HCEC 1CT (cell line): ENCODE measurements at regions not wholly inside any gene's neighbourhood (a gene's known extent, or its start where the extent isn't known, plus 50 kb on each side); places are given as distances from the start of the nearest gene placed in this dataset.
A peak's percentile ranks its signal among the peaks of the same experiment; 100 is the strongest.

Experiments
- DNase-seq: peaks from one replicate; pipeline ENCODE4 v3.0.0-alpha.2; 2017

GRCh38 chr5:165508861-165509260, 2003.4 kb downstream of the MAT2B start:
- no peak for DNase-seq

GRCh38 chr5:165521816-165522610, 2016.6 kb downstream of the MAT2B start:
- DNase-seq, result no peak

- DNase-seq, result peak; percentile 79
These were observed 2019.9 kb downstream of the MAT2B start for GRCh38 chr5:165525271-165525670.

DNA sequence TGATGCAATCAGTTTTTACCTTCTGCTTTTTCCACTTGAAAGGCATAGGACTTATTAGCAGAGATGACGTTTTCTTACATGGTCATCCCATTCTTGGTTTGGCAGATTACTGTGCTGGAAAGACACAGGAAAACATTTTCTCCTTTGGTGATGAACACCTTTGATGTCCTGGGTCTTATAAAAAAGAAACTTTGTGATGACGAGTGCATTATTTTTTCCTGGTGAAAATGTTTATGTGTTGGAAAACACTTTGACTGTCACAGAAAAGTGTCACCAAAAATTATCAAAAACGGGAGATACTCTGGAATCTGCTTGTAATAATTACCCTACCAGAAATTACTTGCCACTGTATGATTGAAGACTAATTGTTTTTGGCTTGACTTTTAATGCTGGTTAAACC, 2020.9 kb downstream of the MAT2B start:
- DNase-seq, result no peak

GRCh38 chr5:165527577-165527976, 2022.2 kb downstream of the MAT2B start:
- no peak for DNase-seq

DNA sequence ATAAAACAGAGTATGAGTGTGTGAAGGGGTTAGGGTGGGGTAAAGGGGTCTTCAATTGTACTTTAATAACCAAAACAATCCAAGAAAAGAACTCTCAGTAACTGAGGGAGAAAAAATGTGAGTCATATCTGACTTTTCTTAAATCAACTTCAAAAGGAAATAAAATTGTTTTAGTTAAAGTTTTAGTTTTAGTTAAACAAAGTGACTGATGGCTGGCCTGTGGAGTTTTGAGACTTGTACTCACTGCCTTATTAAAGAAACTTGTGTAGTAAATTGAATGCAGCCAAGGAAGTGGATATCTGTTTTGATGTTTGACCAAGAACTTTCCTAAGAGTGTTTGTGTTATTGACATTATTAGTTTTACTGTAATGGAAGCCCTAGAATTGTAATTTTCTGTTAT, 2032.6 kb downstream of the MAT2B start:
- DNase-seq, result no peak

DNA sequence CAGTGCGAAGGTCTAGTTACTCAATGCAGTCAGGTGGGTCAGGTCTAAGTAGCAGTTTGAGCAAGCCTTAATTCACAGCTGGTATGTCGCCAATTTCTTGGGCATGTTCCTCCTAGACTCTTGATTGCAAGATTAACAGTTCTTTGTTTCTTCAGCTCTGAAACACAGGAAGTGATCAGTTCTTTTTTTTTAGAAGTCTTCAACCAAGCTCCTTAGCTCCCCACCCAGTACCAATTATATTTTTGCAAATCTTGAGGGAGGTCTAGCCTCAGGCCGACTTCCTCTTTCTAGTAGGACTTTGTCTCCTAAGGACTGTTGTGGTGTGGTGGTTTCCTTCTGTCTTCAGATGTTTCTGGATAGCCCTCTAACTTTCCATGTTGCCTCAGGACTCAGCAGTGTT, 2054.2 kb downstream of the MAT2B start:
- no peak for DNase-seq

DNA sequence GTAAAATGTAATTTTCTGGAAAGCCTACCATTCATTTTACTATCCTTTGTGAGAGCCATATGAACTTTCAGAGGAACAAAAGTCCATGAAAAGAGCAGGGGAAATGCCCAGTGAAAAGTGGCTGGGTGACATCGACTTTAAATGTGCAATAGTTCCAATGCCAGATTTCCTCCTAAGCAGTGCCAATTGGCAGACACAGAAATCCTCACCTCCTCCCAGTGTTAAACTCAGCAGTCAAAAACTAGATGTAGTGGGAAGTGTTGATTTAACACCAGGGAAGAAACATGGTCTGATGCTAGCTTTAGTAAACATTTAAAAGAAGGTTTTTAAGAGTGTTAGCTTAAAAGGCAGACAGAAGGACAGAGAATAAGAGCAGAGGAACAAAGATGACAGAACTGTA, 2055.2 kb downstream of the MAT2B start:
- no peak for DNase-seq

DNA sequence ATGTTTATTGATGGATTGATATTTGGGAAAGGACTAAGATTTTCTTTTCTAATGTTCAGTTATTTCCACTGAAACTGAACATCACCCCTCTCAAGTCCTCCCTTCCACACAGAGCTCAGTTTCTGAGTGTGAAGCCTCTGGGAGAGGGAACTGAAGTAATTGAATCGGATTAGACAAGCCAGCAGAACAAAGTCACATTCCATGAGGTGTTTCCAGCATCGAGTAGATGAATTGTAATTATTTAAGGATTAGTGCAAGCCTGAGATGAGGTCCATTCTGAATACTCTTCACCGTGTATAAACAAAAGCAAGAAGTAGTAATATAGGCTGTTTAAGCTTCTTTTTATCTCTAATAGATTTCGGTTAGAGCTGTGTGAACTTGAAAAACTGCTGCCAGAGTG, 2060.5 kb downstream of the MAT2B start:
- DNase-seq, result no peak

DNA sequence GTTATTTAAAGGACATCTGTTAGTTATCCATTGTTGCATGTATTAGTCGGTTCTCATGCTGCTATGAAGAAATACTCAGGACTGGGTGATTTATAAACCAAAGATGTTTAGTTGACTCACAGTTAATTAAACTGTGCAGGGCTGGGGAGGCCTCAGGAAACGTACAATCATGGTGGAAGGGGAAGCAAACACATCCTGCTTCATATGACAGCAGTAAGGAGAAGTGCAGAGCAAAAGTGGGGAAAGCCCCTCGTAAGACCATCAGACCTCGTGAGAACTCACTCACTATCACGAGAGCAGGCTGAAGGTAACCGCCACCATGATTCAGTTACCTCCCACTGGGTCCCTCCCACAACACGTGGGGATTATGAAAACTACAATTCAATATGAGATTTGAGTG, 2064.1 kb downstream of the MAT2B start:
- DNase-seq, result no peak

GRCh38 chr5:165573445-165573844, 2068.0 kb downstream of the MAT2B start:
- DNase-seq, result peak; percentile 30

DNA sequence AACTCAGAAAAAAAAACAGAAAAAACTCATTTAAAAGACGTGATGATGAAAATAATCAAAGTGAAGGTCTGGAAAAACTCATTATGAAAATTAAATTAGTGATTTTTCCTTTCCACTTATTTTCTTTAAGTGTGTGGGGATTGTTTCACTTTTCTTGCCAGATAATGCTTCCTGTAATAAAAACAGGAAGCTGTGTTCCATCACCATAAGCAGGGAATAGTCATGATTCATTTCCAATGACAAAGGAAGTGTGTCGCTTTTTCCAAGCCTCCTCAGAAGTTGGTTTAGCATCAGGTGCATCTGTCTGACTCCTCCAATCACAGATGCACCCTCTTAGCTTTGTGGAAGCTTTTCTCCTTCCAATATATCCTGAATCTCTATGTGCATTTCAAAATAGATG, 2068.7 kb downstream of the MAT2B start:
- no peak for DNase-seq

DNA sequence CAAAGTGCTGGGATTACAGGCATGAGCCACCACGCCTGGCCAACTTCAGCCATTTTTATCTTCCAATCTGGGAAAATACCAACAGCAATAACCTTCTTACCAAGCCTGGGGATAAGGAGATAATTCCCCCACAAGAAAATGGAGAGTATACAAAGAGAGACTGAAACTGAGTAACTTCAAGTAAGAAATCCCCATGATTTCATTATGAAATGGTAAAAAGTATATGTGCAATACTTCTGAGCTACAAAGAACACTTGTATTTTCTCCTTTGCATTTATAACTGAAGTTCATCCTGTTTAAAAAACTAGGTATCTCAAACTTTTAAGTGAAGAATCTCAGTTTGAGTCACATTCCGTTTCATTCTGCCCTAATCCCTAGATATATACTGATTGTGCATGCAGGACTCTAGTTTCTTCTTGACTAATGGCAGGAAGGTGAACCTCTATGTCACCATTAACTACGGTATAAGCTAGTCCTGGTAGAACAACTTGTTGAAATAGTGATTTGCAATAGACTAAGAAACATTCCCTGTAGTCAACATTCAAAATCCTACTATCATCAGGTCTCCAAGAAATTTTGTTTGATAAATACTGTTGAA, 2071.4 kb downstream of the MAT2B start:
- DNase-seq, result no peak

- no peak for DNase-seq
These were observed 2074.5 kb downstream of the MAT2B start for GRCh38 chr5:165579911-165580310.

- no peak for DNase-seq
These were observed 2089.3 kb downstream of the MAT2B start for GRCh38 chr5:165594693-165595092.

GRCh38 chr5:165602529-165602928, 2097.1 kb downstream of the MAT2B start:
- DNase-seq, result no peak

- DNase-seq, result no peak
These were observed 2101.6 kb downstream of the MAT2B start for GRCh38 chr5:165607026-165607425.

- DNase-seq, result no peak
These were observed 2104.5 kb downstream of the MAT2B start for GRCh38 chr5:165609871-165610270.

GRCh38 chr5:165616490-165617405, 2111.3 kb downstream of the MAT2B start:
- peak; percentile 40 for DNase-seq

DNA sequence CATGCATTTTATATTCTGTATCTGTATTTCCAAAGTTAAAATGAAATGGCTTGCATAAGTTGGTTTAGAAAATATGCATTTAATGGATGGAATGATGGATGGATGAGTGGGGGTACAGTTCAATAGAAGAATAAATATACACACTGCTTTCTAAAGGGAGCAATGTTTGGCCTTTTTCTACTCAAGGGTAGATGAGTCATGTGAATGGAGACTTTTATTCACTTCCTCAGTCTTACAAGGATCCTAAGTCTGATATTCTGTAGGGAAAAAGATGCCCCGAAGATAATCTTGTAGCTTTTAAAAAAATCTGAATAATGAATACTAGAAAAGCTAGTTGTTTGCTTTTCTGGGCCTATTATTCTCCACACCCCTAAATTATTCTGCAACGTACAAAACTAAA, 2112.1 kb downstream of the MAT2B start:
- no peak for DNase-seq

DNA sequence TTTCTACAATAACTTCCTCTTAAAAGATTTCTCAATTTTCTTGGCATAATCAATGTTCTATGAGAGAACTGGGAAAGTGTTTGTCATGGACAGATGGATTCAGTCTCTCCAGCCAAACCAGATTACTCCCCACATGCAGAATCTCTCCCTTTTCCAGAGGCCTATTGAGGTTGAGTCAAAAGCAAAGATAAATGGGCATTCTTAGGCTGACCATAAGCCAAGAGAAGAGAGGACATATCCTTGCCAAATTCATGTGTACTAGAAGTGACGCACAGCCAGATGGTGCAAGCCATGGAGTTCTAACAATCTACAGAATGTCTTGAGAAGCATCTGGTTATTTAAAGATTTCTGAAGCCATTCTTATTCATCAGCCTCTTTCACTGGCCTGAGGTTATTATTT, 2115.0 kb downstream of the MAT2B start:
- peak; percentile 67 for DNase-seq

- DNase-seq, result no peak
These were observed 2117.6 kb downstream of the MAT2B start for GRCh38 chr5:165622864-165623536.
